IMR-90 (cell line): ENCODE measurements at regions not wholly inside any gene's neighbourhood (a gene's known extent, or its start where the extent isn't known, plus 50 kb on each side); places are given as distances from the start of the nearest gene placed in this dataset.

Experiments
- ATAC-seq: fragments of 200-7000 bp; cut with Tn5 transposase; 2 replicates; pipeline ENCODE4 v1.9.1; 2020; ENCODE audit warnings: low read depth, mild to moderate bottlenecking, moderate library complexity
- BruUV-seq: library from RNA; stranded (reverse); fragments of 400-500 nt; replicated peaks from 2 replicates; lab custom pipeline; 2021; lab: Mats Ljungman, UMichigan
- CTCF ChIA-PET: fragments of 300-600 bp; formaldehyde crosslinking; extraction: SDS; loops from one replicate; lab custom pipeline; 2021; ENCODE audit warnings: antibody characterized with exemption; lab: Yijun Ruan, JAX
- POLR2A ChIA-PET: fragments of 300-600 bp; sonication (Branson Sonifier 250); formaldehyde crosslinking; loops from one replicate; lab custom pipeline; 2022; ENCODE audit warnings: antibody characterized with exemption; ENCODE audit not compliant: unreplicated experiment; lab: Charles Lee
- DNase-seq: peaks from one replicate; pipeline ENCODE4 v3.0.0; 2013
- H2AFZ ChIP-seq: replicated peaks from 2 replicates; pipeline ENCODE3; 2013; ENCODE audit warnings: low read length, mild to moderate bottlenecking; ENCODE audit not compliant: poor library complexity
- H2AK5ac ChIP-seq: 2 replicates; pipeline ENCODE4 v1.6.1; 2013; ENCODE audit warnings: low read depth, low read length, inconsistent platforms
- H2AK9ac ChIP-seq: replicated peaks from 2 replicates; pipeline ENCODE3; 2013; ENCODE audit warnings: mild to moderate bottlenecking, low read depth, low read length, moderate library complexity; ENCODE audit not compliant: poor library complexity
- H2BK120ac ChIP-seq: 2 replicates; pipeline ENCODE4 v1.6.1; 2013; ENCODE audit warnings: low read depth, low read length, inconsistent platforms
- H2BK15ac ChIP-seq: 3 replicates; pipeline ENCODE4 v1.6.1; 2013; ENCODE audit warnings: low read depth, low read length, inconsistent platforms
- H2BK20ac ChIP-seq: 2 replicates; pipeline ENCODE4 v1.6.1; 2013; ENCODE audit warnings: low read depth, mild to moderate bottlenecking, inconsistent platforms, low read length, moderate library complexity
- H2BK5ac ChIP-seq: 2 replicates; pipeline ENCODE4 v1.6.1; 2013; ENCODE audit warnings: mild to moderate bottlenecking, low read depth, low read length, inconsistent platforms; ENCODE audit not compliant: poor library complexity, severe bottlenecking
- H3K14ac ChIP-seq: replicated peaks from 2 replicates; pipeline ENCODE4 v1.6.1; 2013; ENCODE audit warnings: low read depth, low read length, inconsistent platforms
- H3K18ac ChIP-seq: 2 replicates; pipeline ENCODE4 v1.6.1; 2013; ENCODE audit warnings: low read depth, low read length, control low read depth
- H3K23ac ChIP-seq: 2 replicates; pipeline ENCODE4 v1.6.1; 2013; ENCODE audit warnings: low read depth, low read length, inconsistent platforms
- H3K27ac ChIP-seq: 2 replicates; pipeline ENCODE4 v1.5.1; 2013; ENCODE audit warnings: mild to moderate bottlenecking, control low read depth, low read length; ENCODE audit not compliant: insufficient read depth
- H3K27me3 ChIP-seq: 2 replicates; pipeline ENCODE4 v1.6.1; 2013; ENCODE audit warnings: low read length; ENCODE audit not compliant: control insufficient read depth, insufficient read depth
- H3K36me3 ChIP-seq: 2 replicates; pipeline ENCODE4 v1.6.1; 2013; ENCODE audit warnings: low read length, mixed read lengths; ENCODE audit not compliant: control insufficient read depth, insufficient read depth
- H3K4ac ChIP-seq: 2 replicates; pipeline ENCODE4 v1.6.1; 2013; ENCODE audit warnings: low read depth, low read length, inconsistent platforms
- H3K4me1 ChIP-seq: 2 replicates; pipeline ENCODE4 v1.6.1; 2013; ENCODE audit warnings: low read length, mixed read lengths; ENCODE audit not compliant: control insufficient read depth, insufficient read depth
- H3K4me2 ChIP-seq: 2 replicates; pipeline ENCODE4 v1.6.1; 2013; ENCODE audit warnings: low read depth, mild to moderate bottlenecking, control low read depth, low read length, moderate library complexity
- H3K4me3 ChIP-seq: 2 replicates; pipeline ENCODE4 v1.5.1; 2013; ENCODE audit warnings: low read depth, mild to moderate bottlenecking, control low read depth, low read length, moderate library complexity; ENCODE audit not compliant: insufficient read depth
- H3K56ac ChIP-seq: 2 replicates; pipeline ENCODE4 v1.6.1; 2013; ENCODE audit warnings: low read length, inconsistent platforms; ENCODE audit not compliant: insufficient read depth; ENCODE audit errors: extremely low read depth
- H3K79me1 ChIP-seq, 2 experiments: 2 replicates each; pipeline ENCODE4 v1.6.1; 2013; ENCODE audit warnings: low read length in 2 of 2, inconsistent platforms in 1 of 2, low read depth in 1 of 2
- H3K9ac ChIP-seq: 2 replicates; pipeline ENCODE4 v1.6.1; 2013; ENCODE audit warnings: low read depth, low read length, control low read depth
- H3K9me1 ChIP-seq: 2 replicates; pipeline ENCODE4 v1.6.1; 2013; ENCODE audit warnings: low read length, inconsistent platforms; ENCODE audit not compliant: insufficient read depth
- H3K9me3 ChIP-seq: 2 replicates; pipeline ENCODE4 v1.6.1; 2013; ENCODE audit warnings: low read length; ENCODE audit not compliant: control insufficient read depth, insufficient read depth
- H4K20me1 ChIP-seq: 2 replicates; pipeline ENCODE4 v1.6.1; 2013; ENCODE audit warnings: low read length, inconsistent platforms; ENCODE audit not compliant: insufficient read depth
- H4K5ac ChIP-seq: 2 replicates; pipeline ENCODE4 v1.6.1; 2013; ENCODE audit warnings: mild to moderate bottlenecking, low read depth, low read length, control low read depth
- H4K8ac ChIP-seq, 2 experiments: 2 replicates each; pipeline ENCODE4 v1.6.1; 2013; ENCODE audit warnings: low read depth in 2 of 2, low read length in 2 of 2, control low read depth in 1 of 2, inconsistent platforms in 1 of 2
- H4K91ac ChIP-seq: 2 replicates; pipeline ENCODE4 v1.6.1; 2013; ENCODE audit warnings: low read depth, low read length, inconsistent platforms; ENCODE audit not compliant: insufficient read depth
- CEBPB ChIP-seq: IDR thresholded peaks from 2 replicates; pipeline ENCODE4 v1.6.1; 2012; ENCODE audit warnings: low read depth, low read length, improper control_type of control experiment
- CHD1 ChIP-seq: IDR thresholded peaks from 2 replicates; pipeline ENCODE4 v1.6.1; 2012; ENCODE audit warnings: low read depth, low read length, improper control_type of control experiment
- CTCF ChIP-seq: conservative IDR thresholded peaks from 2 replicates; pipeline ENCODE4 v1.5.1; 2012; ENCODE audit warnings: mild to moderate bottlenecking, low read depth, low read length, improper control_type of control experiment
- FOS ChIP-seq: fragments of 150-350 bp; IDR thresholded peaks from 2 replicates; pipeline ENCODE4 v1.6.1; 2016; ENCODE audit warnings: low read depth, low read length
- MAZ ChIP-seq: IDR thresholded peaks from 2 replicates; pipeline ENCODE4 v1.6.1; 2012; ENCODE audit warnings: low read depth, mild to moderate bottlenecking, low read length, improper control_type of control experiment, moderate library complexity, borderline replicate concordance
- RCOR1 ChIP-seq: IDR thresholded peaks from 2 replicates; pipeline ENCODE4 v1.6.1; 2012; ENCODE audit warnings: mild to moderate bottlenecking, low read length, improper control_type of control experiment; ENCODE audit not compliant: insufficient replicate concordance
- RFX5 ChIP-seq: IDR thresholded peaks from 2 replicates; pipeline ENCODE4 v1.8.0; 2012; ENCODE audit warnings: low read depth, mild to moderate bottlenecking, low read length, moderate library complexity
- SMC3 ChIP-seq: fragments of 150-350 bp; IDR thresholded peaks from 2 replicates; pipeline ENCODE4 v1.6.1; 2016; ENCODE audit warnings: low read depth, mild to moderate bottlenecking, antibody characterized with exemption, low read length, moderate library complexity
- WGBS, 2 experiments: methylation state at CpG; one replicate each; pipeline versions ENCODE4 v1.1.5 to v1.1.7; 2013; ENCODE audit warnings: missing lambda C conversion rate in 2 of 2; ENCODE audit not compliant: insufficient read length in 1 of 2; ENCODE audit errors: extremely low coverage in 2 of 2; 5-methylcytosine and 5-hydroxymethylcytosine counted together
- dilution Hi-C: fragments of 300-500 bp; cut with HindIII; formaldehyde crosslinking; loops from one replicate; pipeline ENCODE4 v1.14.3; 2018; ENCODE audit warnings: low sequenced_read_pairs; ENCODE audit not compliant: unreplicated experiment
- in situ Hi-C: fragments of 300-500 bp; cut with MboI; formaldehyde crosslinking; loops from 3 replicates; pipeline ENCODE4 v1.14.3; 2019; ENCODE audit warnings: low sequenced_read_pairs, inconsistent platforms, mixed read lengths
- intact Hi-C: fragments of 100-400 bp; cut with micrococcal nuclease; formaldehyde crosslinking; loops from 2 replicates; pipeline ENCODE4 v1.10.0; 2022

DNA sequence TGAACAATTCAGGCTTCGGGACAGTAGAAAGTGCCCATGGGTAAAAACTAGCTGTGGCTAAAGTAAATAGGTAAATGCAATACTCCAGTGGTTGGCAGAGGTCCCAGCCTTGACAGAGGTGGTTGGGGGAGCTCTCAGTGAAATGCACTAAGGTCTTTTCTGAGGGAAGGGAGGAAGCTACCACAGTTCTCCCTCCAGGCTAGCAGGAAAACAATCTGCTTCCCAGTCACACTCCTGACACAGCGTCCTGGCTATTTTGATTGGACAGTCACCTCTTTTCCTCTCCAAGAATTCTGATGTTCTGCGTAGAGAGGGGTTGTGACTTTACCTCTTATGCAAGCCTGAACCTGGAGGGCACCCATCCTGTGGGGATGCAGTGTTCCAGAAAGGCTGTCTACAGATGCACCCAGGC is 128.7 kb downstream of the CYSLTR2 start:
- Histone ChIP-seq H4K5ac (peak overlapping the region; percentile 36), H2BK5ac (peak overlapping the region; percentile 83), H3K79me1 (0 out of 4 replicates have a peak, but pooled peaks cover 0 to 3% of the 10 kb centered on the region in 2 experiments), H3K14ac (peak overlapping the region; percentile 75), H3K4me2 (no peak overlapping the region), H3K9ac (peak overlapping the region; percentile 1; the same call in 1 of the 2 replicates), H3K4me1 (peaks cover 16% of the 10 kb centered on the region), H3K9me1 (peaks cover 11% of the 10 kb centered on the region), H3K27me3 (no peaks in the 10 kb centered on the region), H4K20me1 (no peaks in the 10 kb centered on the region), H4K8ac (peak overlapping the region; percentile 64 to 71), H2BK120ac (peak overlapping the region; percentile 84), H2AK9ac (peak overlapping the region; percentile 52), H3K4ac (peak overlapping the region; percentile 87), H3K4me3 (no peak overlapping the region), H3K36me3 (no peaks in the 10 kb centered on the region), H2BK20ac (peak overlapping the region; percentile 93), H2BK15ac (peak overlapping the region; percentile 75), H3K27ac (peak overlapping the region; percentile 71), H4K91ac (peak overlapping the region; percentile 78), H2AK5ac (peak overlapping the region; percentile 91), H3K18ac (peak overlapping the region; percentile 45), H3K9me3 (no peaks in the 10 kb centered on the region), H3K23ac (peak overlapping the region; percentile 75; the same call in 1 of the 2 replicates), H2AFZ (peak overlapping the region; percentile 57), H3K56ac (peak overlapping the region; percentile 22; the same call in 1 of the 2 replicates)
- no CpG with 5 or more reads among the region's 3 CpGs for WGBS, 2 experiments
- intact Hi-C loops (no loop called here), dilution Hi-C loops (no loop called here), in situ Hi-C loops (no loop called here)
- POLR2A ChIA-PET, result no interaction called here
- ATAC-seq (no peak), DNase-seq (no peak)
- BruUV-seq, result no TSS peak
- CTCF ChIA-PET, result interaction anchor here (0.5 to 0.6 kb wide), 3 partner anchors 97 to 412 kb away, joined by 3 to 4 read pairs (median 3); no protein-coding TSS in a partner anchor
- TF ChIP-seq RCOR1 (no peak), CEBPB (no peak), FOS (no peak), CTCF (no peak), CHD1 (no peak), SMC3 (no peak), RFX5 (no peak), MAZ (no peak)
